ENCODE measurements at regions not wholly inside any gene's neighbourhood (a gene's known extent, or its start where the extent isn't known, plus 50 kb on each side); places are given as distances from the start of the nearest gene placed in this dataset.
"Not testable (repeated sequence)": the region's sequence is repeated elsewhere in the genome, so short reads cannot be mapped to it uniquely, and the experiment has no call there.

GRCh38 chr4:74578329-74578728, 133.4 kb downstream of the AREG start:
- Mint-ChIP-seq H3K27me3 (ENCODE audit: insufficient read depth) (no peaks in the 10 kb centered on the region; the same call in 1 of the 2 replicates), H3K4me1 (ENCODE audit: low read depth) (peaks cover 8% of the 10 kb centered on the region), H3K4me3 (no peak overlapping the region), H3K27ac (no peak overlapping the region), H3K36me3 (ENCODE audit: low read depth) (no peaks in the 10 kb centered on the region), H3K9me3 (no peaks in the 10 kb centered on the region)
- TF ChIP-seq CTCF (IDR thresholded peaks at IDR 0.05) = no peak
- no peak for DNase-seq

GRCh38 chr4:74578865-74579264, 133.9 kb downstream of the AREG start:
- H3K27me3 Mint-ChIP-seq (ENCODE audit: insufficient read depth); H3K4me3 Mint-ChIP-seq; H3K27ac Mint-ChIP-seq; H3K9me3 Mint-ChIP-seq; H3K36me3 Mint-ChIP-seq (ENCODE audit: low read depth); DNase-seq: not testable (repeated sequence)
- peaks cover 13% of the 10 kb centered on the region for H3K4me1 Mint-ChIP-seq (ENCODE audit: low read depth)

- H3K9me3 Mint-ChIP-seq = no peaks in the 10 kb centered on the region
- H3K4me3 Mint-ChIP-seq = no peak overlapping the region
- no peaks in the 10 kb centered on the region; the same call in 1 of the 2 replicates for H3K27me3 Mint-ChIP-seq (ENCODE audit: insufficient read depth)
- peak; percentile 31 for DNase-seq
- no peaks in the 10 kb centered on the region for H3K36me3 Mint-ChIP-seq (ENCODE audit: low read depth)
- no peak for TF ChIP-seq CTCF (IDR thresholded peaks at IDR 0.05)
- H3K27ac Mint-ChIP-seq = no peak overlapping the region
- H3K4me1 Mint-ChIP-seq (ENCODE audit: low read depth) = peaks cover 13% of the 10 kb centered on the region
Observed at GRCh38 chr4:74583089-74583700, 138.3 kb downstream of the AREG start.

- DNase-seq = no peak
- no peak for TF ChIP-seq CTCF (IDR thresholded peaks at IDR 0.05)
- no peak overlapping the region for H3K27ac Mint-ChIP-seq
- H3K9me3 Mint-ChIP-seq = no peaks in the 10 kb centered on the region
- peaks cover 13% of the 10 kb centered on the region for H3K4me1 Mint-ChIP-seq (ENCODE audit: low read depth)
- H3K27me3 Mint-ChIP-seq (ENCODE audit: insufficient read depth) = peaks cover under 1% of the 10 kb centered on the region
- H3K4me3 Mint-ChIP-seq = no peak overlapping the region
- H3K36me3 Mint-ChIP-seq (ENCODE audit: low read depth) = no peaks in the 10 kb centered on the region
Observed at GRCh38 chr4:74583757-74584156, 138.8 kb downstream of the AREG start.

- TF ChIP-seq CTCF (IDR thresholded peaks at IDR 0.05) = no peak
- Mint-ChIP-seq H3K36me3 (ENCODE audit: low read depth) (no peaks in the 10 kb centered on the region), H3K9me3 (no peaks in the 10 kb centered on the region), H3K27me3 (ENCODE audit: insufficient read depth) (peaks cover 7% of the 10 kb centered on the region), H3K27ac (no peak overlapping the region), H3K4me1 (ENCODE audit: low read depth) (peaks cover 6% of the 10 kb centered on the region), H3K4me3 (no peak overlapping the region)
- DNase-seq = no peak
Observed at GRCh38 chr4:74588350-74588749, 143.4 kb downstream of the AREG start.

GRCh38 chr4:74590476-74590875, 145.5 kb downstream of the AREG start:
- H3K9me3 Mint-ChIP-seq = no peaks in the 10 kb centered on the region
- peaks cover 7% of the 10 kb centered on the region for H3K27me3 Mint-ChIP-seq (ENCODE audit: insufficient read depth)
- H3K4me3 Mint-ChIP-seq = no peak overlapping the region
- H3K4me1 Mint-ChIP-seq (ENCODE audit: low read depth) = no peaks in the 10 kb centered on the region
- no peak for TF ChIP-seq CTCF (IDR thresholded peaks at IDR 0.05)
- H3K27ac Mint-ChIP-seq = no peak overlapping the region
- no peak for DNase-seq
- no peaks in the 10 kb centered on the region for H3K36me3 Mint-ChIP-seq (ENCODE audit: low read depth)
